ENCODE measurements at regions not wholly inside any gene's neighbourhood (a gene's known extent, or its start where the extent isn't known, plus 50 kb on each side); places are given as distances from the start of the nearest gene placed in this dataset.

DNA sequence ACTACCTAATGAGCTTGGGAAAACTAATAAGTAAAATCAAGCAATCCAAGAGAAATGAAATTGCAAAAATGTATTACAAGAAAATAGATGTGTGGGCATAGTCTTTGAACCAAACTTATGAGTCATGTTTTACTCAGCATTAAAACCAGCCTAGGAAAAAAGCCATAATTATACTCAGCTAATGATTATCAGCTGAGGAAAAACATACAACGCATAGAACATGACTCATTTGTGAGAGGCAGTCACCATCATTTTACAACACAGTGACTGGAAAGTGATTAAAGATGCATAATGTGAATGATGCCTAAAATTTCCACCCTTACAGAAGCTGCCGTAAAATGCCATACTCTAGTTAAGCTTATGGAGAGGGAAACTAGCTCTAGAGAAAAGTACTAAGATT is 238.0 kb upstream of the EOMES start:
- DNase-seq, result no peak

DNA sequence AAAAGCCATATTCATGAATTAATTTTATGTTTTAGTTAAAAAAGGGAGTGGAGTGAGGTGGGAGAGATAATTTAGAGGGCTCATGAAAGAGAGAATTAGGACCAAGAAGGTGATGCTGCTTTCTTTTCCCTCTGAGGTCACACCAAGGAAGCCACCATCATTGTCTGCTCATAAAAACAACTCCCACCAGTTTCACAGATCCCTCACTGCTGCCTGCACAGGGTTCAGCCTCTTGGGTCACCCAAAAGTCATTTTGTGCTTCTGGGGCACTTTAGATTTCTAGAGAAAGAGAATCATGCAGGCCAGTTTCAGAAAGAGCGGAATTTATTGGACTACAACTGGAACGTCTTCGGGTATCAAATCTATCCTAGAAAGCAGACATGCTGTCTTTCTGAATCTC is 241.4 kb upstream of the EOMES start:
- DNase-seq, result no peak

DNA sequence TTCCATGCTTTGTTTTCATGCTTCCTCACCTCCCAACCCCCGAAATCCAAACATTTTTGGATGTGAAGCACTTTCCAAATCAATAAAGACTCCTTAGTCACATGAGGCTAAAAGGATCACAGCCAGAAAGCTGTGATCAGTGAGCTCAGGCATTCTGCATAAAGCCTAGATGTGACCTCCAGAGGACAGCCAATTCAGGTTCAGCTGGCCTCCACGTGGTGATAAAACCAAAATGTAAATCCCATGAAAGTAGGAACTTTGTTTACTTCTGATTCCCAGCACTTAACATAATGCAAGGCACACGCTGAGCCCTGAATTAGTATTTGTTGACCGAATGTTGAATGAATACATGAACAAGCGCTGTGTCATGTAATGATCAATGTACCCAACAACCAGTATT is 249.5 kb upstream of the EOMES start:
- no peak for DNase-seq

DNA sequence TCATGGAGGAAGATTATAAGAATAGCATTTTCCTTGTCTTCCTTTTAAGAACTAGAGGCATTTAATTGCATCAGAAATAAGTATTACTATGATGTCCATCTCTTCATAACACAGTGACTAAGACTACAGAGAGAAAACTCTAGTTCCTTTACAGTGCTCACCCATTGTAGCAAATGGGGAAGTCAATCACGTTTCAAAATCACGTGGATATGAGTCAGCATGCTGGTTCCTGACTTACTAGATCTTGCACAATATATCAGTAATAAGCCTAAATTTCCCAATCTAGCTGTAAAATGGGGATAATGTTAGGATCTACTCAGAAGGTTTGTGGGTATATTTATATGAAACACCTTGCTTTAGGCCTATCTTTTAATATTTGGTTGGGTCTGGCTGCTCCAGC is 254.8 kb upstream of the EOMES start:
- no peak for DNase-seq

DNA sequence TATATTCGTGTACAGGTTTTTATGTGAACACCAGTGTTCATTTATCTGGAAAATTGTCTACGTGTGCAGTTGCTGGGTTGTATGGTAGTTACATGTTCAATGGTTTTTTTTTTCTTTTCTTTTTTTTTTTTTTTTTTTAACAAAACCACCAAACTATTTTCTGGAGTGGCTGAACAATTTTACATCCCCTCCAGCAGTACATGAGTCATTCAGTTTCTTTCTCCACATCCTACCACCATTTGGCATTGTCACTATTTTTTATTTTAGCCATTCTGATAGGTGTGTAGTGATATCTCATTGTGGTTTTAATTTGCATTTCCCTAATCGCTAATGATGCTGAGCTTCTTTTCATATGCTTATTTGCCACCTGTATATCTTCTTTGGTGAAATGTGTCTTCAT is 256.3 kb upstream of the EOMES start:
- no peak for DNase-seq

DNA sequence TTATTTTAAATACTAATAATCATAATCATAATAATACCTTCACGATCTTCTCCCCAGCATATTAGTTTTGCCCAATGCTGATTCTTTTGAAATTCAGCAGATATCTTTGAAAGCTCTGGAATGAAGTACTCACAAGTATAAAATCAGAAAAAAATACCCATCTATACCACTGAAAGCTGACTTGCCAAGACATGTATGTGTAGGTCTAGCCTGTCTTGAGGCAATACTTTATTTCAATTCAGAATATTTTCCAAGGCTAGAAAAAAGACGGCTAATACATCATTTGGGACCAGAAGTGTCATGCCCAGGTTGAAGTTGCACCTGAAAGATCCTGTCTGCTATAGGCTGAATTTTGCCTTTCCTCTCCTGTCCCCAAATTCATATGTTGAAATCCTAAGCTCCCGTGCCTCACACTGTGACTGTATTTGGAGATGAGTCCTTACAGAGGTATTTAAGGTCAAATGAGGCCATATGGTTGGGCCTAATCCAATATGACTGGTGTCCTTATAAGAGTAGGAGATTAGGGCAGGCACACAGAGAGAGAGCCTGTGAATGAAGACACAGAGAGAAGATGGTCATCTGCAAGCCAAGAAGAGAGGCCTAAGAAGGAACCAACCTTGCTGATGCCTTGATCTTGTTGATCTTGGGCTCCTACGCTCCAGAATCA is 255.9 kb upstream of the CMC1 start:
- DNase-seq, result no peak

DNA sequence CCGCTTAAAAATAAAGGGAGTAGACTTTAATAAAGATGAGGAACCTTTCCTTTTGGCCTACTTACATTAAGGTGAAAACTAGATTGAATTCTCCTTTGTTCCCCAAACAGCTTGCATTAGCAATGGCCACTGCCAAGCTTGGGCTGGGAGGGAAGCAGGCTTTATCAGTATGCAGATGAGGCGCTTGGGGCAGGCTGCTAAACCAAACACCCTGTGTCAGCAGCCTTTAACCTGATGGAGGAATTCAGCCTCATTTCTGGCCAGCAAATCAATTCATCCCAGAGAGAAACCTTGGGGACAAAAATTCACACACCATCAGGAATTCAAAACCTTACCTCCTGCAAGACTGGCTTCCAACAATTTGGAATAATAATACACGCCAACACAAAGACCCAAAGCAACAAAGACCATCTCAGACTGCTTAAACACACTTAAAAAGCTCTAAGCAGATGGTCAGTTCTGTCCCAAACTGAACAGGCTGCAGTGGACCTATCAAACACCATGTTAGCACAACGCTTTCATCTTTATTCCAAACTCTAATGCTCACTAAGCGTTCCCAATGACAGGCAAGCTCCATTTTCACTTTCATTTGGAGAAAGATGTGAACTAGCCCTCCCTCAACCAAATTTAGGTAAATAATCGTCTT is 255.1 kb upstream of the CMC1 start:
- no peak for DNase-seq

DNA sequence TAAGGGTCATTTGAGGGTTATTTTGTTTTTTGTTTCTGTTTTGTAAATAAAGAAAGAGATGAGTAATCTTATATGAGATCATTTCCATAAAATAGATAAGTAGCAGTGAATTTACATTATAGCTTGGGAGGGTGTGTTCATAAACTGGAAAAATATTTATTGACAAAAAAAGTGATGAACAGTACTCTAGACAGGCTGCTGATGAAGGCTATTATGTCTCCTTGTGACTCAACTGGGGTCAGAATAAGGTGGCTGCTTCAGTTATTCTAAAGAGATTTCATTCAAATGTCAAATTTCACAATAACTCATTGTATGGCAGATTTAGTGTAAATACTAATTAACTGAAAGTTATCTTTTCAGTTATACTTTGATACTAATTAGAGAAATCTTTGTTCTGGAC is 251.1 kb upstream of the CMC1 start:
- DNase-seq, result no peak

DNA sequence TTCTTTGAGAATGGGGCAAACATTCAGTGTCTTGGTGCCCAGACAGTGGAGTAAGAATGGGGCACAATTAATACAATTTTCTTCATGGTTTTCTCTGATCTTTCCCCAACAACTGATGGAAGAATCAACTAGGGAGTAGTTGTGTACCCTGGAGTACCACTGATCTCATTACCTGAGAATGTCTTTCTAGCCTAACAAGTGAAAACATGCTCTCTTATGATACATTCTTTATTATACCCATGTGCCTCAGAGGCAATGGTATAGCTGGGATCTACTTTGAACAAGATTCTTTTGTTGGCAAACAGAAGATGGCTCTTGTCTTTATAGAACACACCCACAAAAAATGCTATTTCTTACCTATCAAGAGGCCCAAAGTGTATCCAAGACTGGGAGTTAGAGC is 250.6 kb upstream of the CMC1 start:
- DNase-seq, result no peak

DNA sequence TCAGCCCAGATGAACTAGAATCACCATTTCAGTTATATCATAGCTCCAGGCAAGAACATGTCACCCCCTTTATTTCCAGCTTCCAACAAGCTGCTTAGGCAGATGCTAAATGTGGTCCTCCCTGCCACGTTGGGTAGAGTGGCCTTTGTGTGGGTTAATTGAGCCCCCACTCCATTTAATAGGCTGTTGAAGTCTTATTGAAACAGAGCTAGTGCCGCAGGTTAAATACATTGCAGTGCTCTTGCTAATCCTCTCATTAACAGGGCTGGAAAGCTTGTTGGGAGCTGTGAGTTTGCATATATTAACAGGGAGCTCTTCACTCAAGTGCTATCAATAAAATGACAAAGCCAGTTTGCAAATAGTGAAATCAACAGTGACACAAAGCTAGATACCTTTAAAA is 248.4 kb upstream of the CMC1 start:
- no peak for DNase-seq

DNA sequence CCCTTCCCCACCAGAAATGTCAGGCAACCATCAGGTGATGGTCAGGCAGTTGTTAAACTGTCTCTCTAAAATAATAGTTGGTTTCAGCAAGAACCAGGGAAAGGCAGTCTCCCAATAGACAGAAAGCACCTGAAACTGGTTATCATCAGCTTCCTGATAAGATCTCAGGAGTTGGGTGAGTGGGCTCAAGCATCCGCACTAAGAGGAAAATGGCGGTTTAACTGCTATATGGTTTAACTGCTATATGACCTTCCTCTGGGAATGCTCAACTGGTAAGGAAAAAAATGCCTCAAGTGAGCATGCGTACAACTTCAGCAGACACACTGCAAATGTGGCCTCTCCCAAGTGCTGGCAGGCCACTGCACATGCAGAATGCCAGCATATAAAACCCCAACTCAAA is 240.8 kb upstream of the CMC1 start:
- DNase-seq, result no peak

DNA sequence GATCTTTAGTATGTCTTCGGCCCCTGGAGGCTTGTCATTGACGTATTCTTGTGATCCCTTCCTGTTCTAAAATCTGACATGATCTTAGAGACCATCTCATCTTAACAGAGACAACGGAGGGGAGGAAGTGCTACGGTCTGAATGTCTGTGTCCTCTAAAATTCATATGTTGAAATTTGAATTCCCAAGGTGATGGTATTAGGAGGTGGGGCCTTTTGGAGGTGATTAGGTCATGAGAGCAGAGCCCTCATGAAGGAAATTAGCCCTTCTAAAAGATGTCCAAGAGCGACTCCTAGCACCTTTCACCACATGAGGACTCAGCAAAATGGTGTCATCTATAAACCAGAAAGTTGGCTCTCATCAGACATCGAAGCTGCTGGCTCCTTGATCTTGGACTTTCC is 233.2 kb upstream of the CMC1 start:
- no peak for DNase-seq

DNA sequence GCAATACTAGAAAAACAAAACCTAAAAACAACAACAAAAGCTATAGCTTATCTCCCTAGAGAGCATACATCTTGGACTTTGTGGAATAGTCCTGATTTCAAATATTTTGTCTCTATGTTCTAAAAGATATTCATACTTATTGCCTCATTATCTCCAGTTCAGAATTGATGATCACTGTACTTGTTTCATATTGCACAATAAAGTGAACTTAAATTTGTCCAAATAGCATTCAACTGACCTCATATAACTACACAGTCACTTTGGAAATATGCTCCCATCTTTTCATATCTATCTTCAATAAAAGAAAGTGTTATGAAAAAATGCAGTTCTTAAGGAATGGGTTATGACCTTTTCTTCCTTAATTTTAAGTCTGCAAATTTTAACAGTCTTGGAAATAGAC is 228.6 kb upstream of the CMC1 start:
- no peak for DNase-seq

DNA sequence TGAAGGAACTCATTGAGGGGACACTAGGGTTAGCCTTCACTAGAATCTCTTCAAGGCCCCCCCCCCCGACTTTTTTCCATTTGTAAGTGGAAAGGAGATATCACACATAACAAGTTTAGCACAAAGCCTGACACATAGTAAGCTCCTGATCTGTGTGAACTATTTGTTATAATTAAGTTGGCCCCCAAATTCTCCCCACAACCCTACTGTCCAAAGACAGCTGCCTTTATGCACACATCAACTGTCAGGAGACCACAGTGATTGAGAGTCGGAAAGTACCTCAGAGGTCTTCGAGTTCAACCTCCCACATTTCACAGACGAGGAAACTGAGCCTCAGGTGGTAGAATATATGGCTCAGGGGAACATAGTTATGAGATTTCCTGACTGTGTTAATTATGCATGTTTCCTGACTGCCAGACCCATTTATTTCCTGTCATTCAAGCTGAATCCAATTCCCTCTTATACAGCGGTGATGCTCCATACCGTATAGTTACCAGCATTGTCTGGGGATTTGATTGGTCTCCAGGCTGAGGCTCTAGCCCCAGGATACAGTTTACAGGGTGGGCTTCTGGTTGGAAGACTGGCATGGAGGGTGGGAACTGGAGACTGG is 227.4 kb upstream of the CMC1 start:
- no peak for DNase-seq

DNA sequence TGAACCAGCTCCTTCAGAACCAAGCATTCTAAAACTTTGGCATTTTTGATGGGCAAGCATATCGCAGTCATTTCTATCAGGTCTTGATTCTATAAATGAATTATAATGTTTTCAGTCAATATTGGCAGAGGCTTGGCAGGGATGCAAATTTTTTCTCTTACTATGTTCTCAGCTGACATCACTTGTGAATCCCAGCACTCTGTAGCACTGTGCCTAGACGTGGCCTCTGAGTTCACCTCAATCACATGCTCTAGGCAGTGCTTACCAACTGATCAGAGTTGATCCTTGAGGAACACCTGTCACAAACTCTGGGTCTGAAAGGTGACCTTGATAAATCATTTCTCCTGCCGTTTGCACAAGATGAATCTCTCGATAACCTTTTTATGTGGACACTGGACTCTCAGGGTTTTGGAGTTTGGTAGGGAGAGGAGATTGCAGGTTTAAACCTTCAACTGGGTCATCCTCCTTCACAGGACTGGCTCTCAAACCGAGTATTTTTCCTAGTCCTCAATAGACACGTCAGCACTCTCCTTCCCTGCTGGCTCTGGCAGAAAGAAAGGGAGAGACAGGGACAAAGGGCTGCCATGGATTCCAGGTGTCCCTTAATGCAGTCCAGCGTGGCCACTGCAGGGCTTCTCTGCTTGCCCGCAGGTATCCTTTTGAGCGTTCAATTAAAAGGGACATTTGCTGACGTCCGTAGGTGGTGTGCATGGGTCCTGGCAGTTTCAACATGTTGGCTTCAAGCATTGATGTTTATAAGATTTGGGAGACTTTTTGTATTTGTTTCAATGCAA is 222.3 kb upstream of the CMC1 start:
- DNase-seq, result peak; percentile 11

DNA sequence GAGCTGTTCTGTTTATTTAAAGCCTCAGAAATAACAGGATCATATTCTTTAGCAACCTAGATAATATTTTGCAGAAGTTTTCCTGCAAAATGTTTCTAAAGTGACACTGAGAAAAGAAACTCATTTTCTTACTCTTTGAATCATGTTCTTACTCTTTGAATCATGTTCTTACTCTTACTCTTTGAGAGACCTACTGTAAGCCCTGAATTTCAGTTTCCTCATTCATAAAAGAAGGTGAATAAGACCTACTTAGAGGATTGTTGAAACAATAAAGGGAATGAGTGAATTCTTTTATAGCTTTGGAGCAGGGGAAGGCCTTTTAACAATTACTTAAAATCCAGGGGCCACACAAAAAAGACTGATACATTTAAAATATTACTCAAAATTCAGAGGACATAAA is 221.7 kb upstream of the CMC1 start:
- no peak for DNase-seq

DNA sequence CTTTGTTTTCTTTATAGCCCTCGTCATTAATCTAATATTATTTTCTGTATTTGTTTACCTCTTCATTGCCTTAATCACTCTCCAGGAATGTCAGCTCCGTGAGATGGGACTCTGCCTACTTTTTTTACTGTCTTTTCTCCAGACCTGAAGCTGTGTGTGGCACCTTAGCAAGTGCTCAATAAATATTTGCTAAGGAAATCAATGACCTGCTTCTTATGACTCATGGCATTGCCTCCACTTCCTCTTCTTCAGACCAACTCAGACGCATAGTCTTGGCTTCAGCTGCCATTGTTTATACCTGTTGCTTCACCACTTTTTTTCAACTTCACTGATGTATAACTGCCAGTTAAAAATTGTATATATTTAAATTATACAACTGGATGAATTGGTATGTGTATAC is 218.5 kb upstream of the CMC1 start:
- no peak for DNase-seq

DNA sequence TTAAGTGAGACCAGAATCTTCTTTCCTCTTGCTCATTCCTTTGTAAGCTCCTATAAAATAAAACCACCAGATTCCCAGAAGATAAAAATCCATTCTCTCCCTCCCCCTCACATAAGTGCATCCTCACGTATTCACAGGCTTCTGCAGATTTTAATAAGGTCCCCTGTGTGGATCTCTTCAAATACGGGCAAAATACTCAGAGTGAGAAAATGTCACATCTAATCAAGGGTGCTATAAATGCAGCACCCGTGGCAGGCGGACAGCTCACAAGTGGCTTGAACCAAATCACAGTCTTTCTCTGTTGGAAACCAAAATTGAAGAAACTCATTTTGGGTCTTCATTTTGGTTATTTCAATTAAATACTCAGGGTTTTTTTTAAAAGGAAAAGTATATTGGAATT is 212.9 kb upstream of the CMC1 start:
- DNase-seq, result no peak

DNA sequence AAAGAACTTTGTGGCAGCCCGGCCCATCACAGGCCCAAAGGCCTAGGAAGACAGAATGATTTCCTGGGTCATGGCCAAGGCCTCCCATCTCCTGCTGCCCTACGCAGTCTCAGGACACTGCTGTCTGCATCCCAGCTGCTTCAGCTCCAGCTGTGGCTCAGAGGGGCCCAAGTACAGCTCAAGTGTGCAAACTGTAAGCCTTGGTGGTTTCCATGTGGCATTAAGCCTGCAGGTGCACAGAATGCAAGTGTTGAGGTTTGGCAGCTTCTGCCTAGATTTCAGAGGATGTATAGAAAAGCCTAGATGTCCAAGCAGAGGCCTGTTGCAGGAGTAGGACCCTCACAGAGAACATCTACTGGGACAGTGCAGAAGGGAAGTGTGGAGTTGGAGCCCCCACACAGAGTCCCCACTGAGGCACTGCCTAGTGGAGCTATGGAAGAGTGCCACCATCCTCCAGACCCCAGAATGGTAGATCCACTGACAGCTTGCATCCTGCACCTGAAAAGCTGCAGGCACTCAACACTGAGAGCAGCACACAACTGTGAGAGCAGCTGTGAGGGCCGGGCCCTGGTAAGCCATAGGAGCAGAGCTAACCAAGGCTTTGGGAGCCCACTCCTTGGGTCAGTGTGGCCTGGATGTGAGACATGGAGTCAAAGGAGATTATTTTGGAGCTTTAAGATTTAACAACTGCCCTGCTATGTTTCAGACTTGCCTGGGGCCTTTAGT is 208.2 kb upstream of the CMC1 start:
- no peak for DNase-seq

DNA sequence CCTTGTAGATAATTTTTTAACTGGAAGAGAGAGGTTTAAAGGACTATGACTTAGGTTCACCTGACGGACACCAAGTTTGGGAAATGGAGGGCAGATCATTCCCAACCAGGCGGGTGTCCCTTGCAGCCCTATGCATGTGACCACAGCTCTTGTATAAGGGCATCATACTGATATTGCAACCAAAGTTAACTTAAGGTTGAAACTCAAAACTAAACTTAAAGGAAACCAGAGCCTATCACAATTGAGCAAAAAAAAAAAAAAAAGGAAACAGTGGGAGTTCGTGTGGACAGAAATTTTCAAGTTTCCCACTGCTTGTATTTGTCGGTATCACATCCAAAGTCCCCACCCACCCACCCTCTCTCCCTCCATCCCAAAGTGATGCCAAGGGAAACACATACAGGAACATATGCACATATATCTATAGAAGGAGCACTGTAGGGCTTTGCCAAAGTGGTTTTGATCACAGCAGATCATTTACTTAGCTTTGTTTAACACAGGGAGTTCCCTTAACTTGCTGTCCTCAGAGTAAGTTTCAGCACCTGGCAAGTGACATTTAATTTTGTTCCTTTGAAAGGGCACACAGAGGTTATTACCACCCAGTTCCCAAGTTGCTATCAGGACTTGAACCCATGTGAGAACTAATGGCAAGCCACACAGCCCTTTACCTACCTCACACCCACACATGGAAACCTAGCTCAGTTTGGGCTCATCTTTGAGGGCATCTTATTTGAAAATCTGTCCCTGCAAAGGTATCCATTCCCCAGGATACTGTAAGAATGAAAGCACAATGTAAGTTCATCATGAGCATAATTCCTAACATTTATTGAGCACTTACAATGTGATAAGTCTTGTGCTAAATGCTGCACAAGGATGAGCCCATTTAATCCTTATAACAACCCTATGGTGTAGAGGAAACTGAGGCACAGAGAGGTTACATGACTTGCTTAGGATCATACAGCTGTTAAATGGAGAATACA is 204.5 kb upstream of the CMC1 start:
- no peak for DNase-seq

DNA sequence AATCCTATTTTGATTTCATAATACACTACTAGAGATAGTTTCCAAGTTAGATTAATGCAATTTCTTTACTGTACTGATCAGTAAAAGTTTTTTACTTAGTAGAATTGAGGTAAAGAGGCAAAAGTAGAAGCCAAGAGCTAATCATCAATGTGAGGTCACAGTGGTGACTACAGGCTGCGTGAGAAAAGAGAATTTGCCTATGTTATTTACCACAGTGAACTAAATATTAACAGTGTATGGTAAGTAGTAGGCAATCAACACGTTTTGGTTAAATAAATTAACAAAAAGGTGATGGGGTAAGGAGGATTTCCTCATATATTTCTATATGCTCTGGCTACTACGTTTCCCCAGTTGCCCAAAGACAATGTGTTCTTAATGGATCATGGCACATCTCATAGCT is 202.2 kb upstream of the CMC1 start:
- no peak for DNase-seq

DNA sequence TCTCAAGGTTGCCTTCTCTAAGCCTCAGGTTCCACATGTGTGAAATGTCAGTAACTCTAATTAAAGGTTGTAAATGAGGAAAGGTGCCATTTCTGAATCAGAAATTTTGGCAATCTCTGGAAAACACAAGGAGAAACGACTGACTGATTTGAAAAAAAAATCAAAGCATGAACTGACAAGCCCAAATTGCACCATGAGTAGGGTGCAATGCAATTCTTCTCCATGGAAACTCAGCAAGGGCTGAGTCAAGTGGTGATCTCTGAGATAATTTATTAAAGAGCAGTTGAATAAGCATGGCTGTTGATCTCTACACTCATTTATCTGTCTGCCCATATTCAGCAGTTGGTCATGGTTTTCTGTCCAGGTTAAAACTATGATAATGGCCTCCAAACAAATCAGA is 201.6 kb upstream of the CMC1 start:
- no peak for DNase-seq
